Fibroblast of skin of right quadriceps (primary cell): ENCODE measurements at regions not wholly inside any gene's neighbourhood (a gene's known extent, or its start where the extent isn't known, plus 50 kb on each side); places are given as distances from the start of the nearest gene placed in this dataset.

ENCODE experiments used
- DNase-seq: peaks from one replicate; pipeline ENCODE4 v3.0.0-alpha.2; 2013

- DNase-seq: no peak
These were observed 158.0 kb downstream of the TM9SF2 start for GRCh38 chr13:99659226-99659625.

- DNase-seq: peak; percentile 76
These were observed 157.2 kb downstream of the TM9SF2 start for GRCh38 chr13:99658261-99658991.

GRCh38 chr13:99657848-99658260 is 156.6 kb downstream of the TM9SF2 start:
- DNase-seq: peak; percentile 26

GRCh38 chr13:99656844-99657381 is 155.6 kb downstream of the TM9SF2 start:
- no peak for DNase-seq

GRCh38 chr13:99656092-99656745 is 154.9 kb downstream of the TM9SF2 start:
- peak; percentile 63 for DNase-seq

GRCh38 chr13:99655351-99656091 is 154.2 kb downstream of the TM9SF2 start:
- peak; percentile 24 for DNase-seq

- no peak for DNase-seq
These were observed 152.8 kb downstream of the TM9SF2 start for GRCh38 chr13:99654076-99654475.

GRCh38 chr13:99653526-99653925 is 152.3 kb downstream of the TM9SF2 start:
- DNase-seq: no peak

GRCh38 chr13:99652901-99653300 is 151.6 kb downstream of the TM9SF2 start:
- DNase-seq: no peak

- DNase-seq: no peak
These were observed 150.9 kb downstream of the TM9SF2 start for GRCh38 chr13:99652141-99652540.

- no peak for DNase-seq
These were observed 149.7 kb downstream of the TM9SF2 start for GRCh38 chr13:99651016-99651415.

- DNase-seq: no peak
These were observed 149.1 kb downstream of the TM9SF2 start for GRCh38 chr13:99650410-99650809.

- DNase-seq: no peak
These were observed 147.7 kb downstream of the TM9SF2 start for GRCh38 chr13:99648927-99649326.

- no peak for DNase-seq
These were observed 146.9 kb downstream of the TM9SF2 start for GRCh38 chr13:99648066-99648665.

GRCh38 chr13:99647596-99647985 is 146.3 kb downstream of the TM9SF2 start:
- DNase-seq: no peak

GRCh38 chr13:99646866-99647595 is 145.8 kb downstream of the TM9SF2 start:
- DNase-seq: no peak

- no peak for DNase-seq
These were observed 141.6 kb downstream of the TM9SF2 start for GRCh38 chr13:99642841-99643240.

- no peak for DNase-seq
These were observed 140.7 kb downstream of the TM9SF2 start for GRCh38 chr13:99642006-99642405.

GRCh38 chr13:99640260-99640659 is 139.0 kb downstream of the TM9SF2 start:
- DNase-seq: no peak

- DNase-seq: no peak
These were observed 137.9 kb downstream of the TM9SF2 start for GRCh38 chr13:99639126-99639525.

- DNase-seq: no peak
These were observed 135.6 kb downstream of the TM9SF2 start for GRCh38 chr13:99636728-99637353.

- no peak for DNase-seq
These were observed 135.0 kb downstream of the TM9SF2 start for GRCh38 chr13:99636306-99636705.
